Activated CD8-positive, alpha-beta T cell treated with anti-CD3 and anti-CD28 coated beads for 36 hours (primary cell): ENCODE measurements at regions not wholly inside any gene's neighbourhood (a gene's known extent, or its start where the extent isn't known, plus 50 kb on each side); places are given as distances from the start of the nearest gene placed in this dataset.

Source experiments
- ATAC-seq: fragments of 200-7000 bp; cut with Tn5 transposase; one replicate; pipeline ENCODE4 v1.10.0; 2021; ENCODE audit warnings: mild to moderate bottlenecking, moderate library complexity
- CTCF ChIA-PET: fragments of 350-600 bp; sonication (Branson Sonifier 250); formaldehyde crosslinking; loops from one replicate; lab custom pipeline; 2021; ENCODE audit warnings: antibody characterized with exemption; lab: Charles Lee
- POLR2A ChIA-PET: fragments of 350-600 bp; sonication (Branson Sonifier 250); formaldehyde crosslinking; loops from one replicate; lab custom pipeline; 2021; ENCODE audit warnings: antibody characterized with exemption; lab: Charles Lee
- DNase-seq: peaks from one replicate; pipeline ENCODE4 v3.0.0-alpha.2; 2020
- H3K27ac Mint-ChIP-seq: one replicate; pipeline ENCODE4 v1.8.0; 2021; ENCODE audit warnings: mild to moderate bottlenecking, mixed read lengths
- H3K27me3 Mint-ChIP-seq: one replicate; pipeline ENCODE4 v1.8.0; 2021; ENCODE audit warnings: mixed read lengths
- H3K36me3 Mint-ChIP-seq: one replicate; pipeline ENCODE4 v1.8.0; 2021; ENCODE audit warnings: low read depth, mixed read lengths
- H3K4me1 Mint-ChIP-seq: one replicate; pipeline ENCODE4 v1.8.0; 2021; ENCODE audit warnings: low read depth, mixed read lengths
- H3K4me3 Mint-ChIP-seq: one replicate; pipeline ENCODE4 v1.8.0; 2021; ENCODE audit warnings: mild to moderate bottlenecking, moderate library complexity, mixed read lengths
- H3K9me3 Mint-ChIP-seq: one replicate; pipeline ENCODE4 v1.8.0; 2021; ENCODE audit warnings: mixed read lengths
- CTCF ChIP-seq: fragments of 200-600 bp; IDR thresholded peaks from one replicate; pipeline ENCODE4 v1.8.0; 2022; ENCODE audit warnings: antibody characterized with exemption, mild to moderate bottlenecking
- intact Hi-C: fragments of 100-400 bp; cut with micrococcal nuclease; formaldehyde crosslinking; loops from one replicate; pipeline ENCODE4 v1.10.0; 2022

- Mint-ChIP-seq H3K9me3 (peaks cover 2% of the 10 kb centered on the region), H3K4me1 (no peaks in the 10 kb centered on the region), H3K27me3 (peaks cover 5% of the 10 kb centered on the region), H3K4me3 (no peak overlapping the region), H3K27ac (no peak overlapping the region), H3K36me3 (no peaks in the 10 kb centered on the region)
- ATAC-seq (no peak), DNase-seq (no peak)
- no peak for TF ChIP-seq CTCF
- ChIA-PET POLR2A (no interaction called here), CTCF (no interaction called here)
- intact Hi-C loops: no loop called here
These were observed 99.1 kb upstream of the NGF start for GRCh38 chr1:115437196-115437595.

GRCh38 chr1:115436596-115436995 lies 98.5 kb upstream of the NGF start:
- no peaks in the 10 kb centered on the region for H3K4me1 Mint-ChIP-seq
- ChIA-PET POLR2A (no interaction called here), CTCF (no interaction called here)
- H3K4me3 Mint-ChIP-seq: no peak overlapping the region
- no peak for ATAC-seq
- peaks cover 2% of the 10 kb centered on the region for H3K9me3 Mint-ChIP-seq
- H3K36me3 Mint-ChIP-seq: no peaks in the 10 kb centered on the region
- H3K27ac Mint-ChIP-seq: no peak overlapping the region
- peaks cover 5% of the 10 kb centered on the region for H3K27me3 Mint-ChIP-seq
- no peak for TF ChIP-seq CTCF
- no peak for DNase-seq
- intact Hi-C loops: no loop called here

- Mint-ChIP-seq H3K4me3 (no peak overlapping the region), H3K27ac (no peak overlapping the region), H3K36me3 (no peaks in the 10 kb centered on the region), H3K4me1 (no peaks in the 10 kb centered on the region), H3K9me3 (no peaks in the 10 kb centered on the region), H3K27me3 (peaks cover 3% of the 10 kb centered on the region)
- CTCF ChIA-PET: no interaction called here
- no peak for DNase-seq
- intact Hi-C loops: no loop called here
- no peak for ATAC-seq
- no peak for TF ChIP-seq CTCF
- POLR2A ChIA-PET: no interaction called here
These were observed 95.4 kb upstream of the NGF start for GRCh38 chr1:115433483-115433882.

- POLR2A ChIA-PET: no interaction called here
- no peak overlapping the region for H3K4me3 Mint-ChIP-seq
- no peak overlapping the region for H3K27ac Mint-ChIP-seq
- ATAC-seq (no peak), DNase-seq (no peak)
- TF ChIP-seq CTCF: no peak
- no peaks in the 10 kb centered on the region for H3K36me3 Mint-ChIP-seq
- CTCF ChIA-PET: no interaction called here
- no peaks in the 10 kb centered on the region for H3K9me3 Mint-ChIP-seq
- H3K27me3 Mint-ChIP-seq: peaks cover 3% of the 10 kb centered on the region
- H3K4me1 Mint-ChIP-seq: no peaks in the 10 kb centered on the region
- intact Hi-C loops: no loop called here
These were observed 94.0 kb upstream of the NGF start for GRCh38 chr1:115432061-115432460.

GRCh38 chr1:115430441-115431158 lies 92.6 kb upstream of the NGF start:
- Mint-ChIP-seq H3K4me3 (no peak overlapping the region), H3K9me3 (no peaks in the 10 kb centered on the region), H3K27me3 (peaks cover 6% of the 10 kb centered on the region), H3K27ac (no peak overlapping the region), H3K36me3 (no peaks in the 10 kb centered on the region), H3K4me1 (no peaks in the 10 kb centered on the region)
- intact Hi-C loops: no loop called here
- DNase-seq (no peak), ATAC-seq (no peak)
- no peak for TF ChIP-seq CTCF
- POLR2A ChIA-PET: interaction anchor here (1.2 kb wide), 1 partner anchor 251 kb away, joined by 3 read pairs; no protein-coding TSS in a partner anchor
- CTCF ChIA-PET: no interaction called here
